ENCODE measurements at regions not wholly inside any gene's neighbourhood (a gene's known extent, or its start where the extent isn't known, plus 50 kb on each side); places are given as distances from the start of the nearest gene placed in this dataset.
"Not testable (repeated sequence)": the region's sequence is repeated elsewhere in the genome, so short reads cannot be mapped to it uniquely, and the experiment has no call there.

DNA sequence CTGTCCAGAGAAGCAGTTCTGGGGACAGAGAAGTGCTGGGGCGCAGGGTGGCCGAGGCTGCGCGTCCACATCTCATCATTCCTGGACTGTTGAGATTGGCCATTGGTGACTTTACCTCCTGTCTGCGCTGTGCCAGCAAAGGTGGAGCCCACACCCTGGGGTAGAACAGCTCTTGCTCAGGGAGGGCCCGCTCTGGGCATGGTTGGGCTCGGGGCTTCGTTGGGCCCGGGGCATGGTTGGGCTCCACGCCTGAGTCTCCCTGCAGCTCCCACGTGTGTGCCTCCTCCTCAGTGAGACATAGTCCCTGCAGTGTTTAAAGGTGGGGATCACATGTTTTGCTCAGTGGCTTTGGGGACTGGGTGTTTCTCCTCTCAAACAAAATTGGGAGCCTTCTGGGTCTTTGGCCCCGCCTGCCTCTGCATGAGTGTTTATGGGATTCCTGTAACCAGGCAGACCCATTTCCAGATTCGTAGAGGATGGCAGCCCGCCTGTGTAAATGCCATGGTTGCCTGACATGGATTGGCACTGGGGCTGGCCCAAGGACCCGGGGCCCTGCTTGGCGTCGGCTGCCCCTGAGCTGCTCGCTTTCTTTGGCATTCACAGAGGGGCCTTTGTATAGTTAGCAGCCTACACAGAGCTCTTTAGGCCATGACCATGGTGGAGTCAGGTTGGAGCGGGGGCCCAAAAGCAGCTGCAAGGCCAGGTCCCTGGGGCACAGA, 104.6 kb downstream of the TLR5 start:
- WGBS (ENCODE audit: insufficient coverage) = 87% methylated on average over 17 of the region's 19 CpGs
- H3K4me1 ChIP-seq (ENCODE audit: control insufficient read depth, insufficient read depth, low read length) = peaks cover 28% of the 10 kb centered on the region
- no peak for DNase-seq

DNA sequence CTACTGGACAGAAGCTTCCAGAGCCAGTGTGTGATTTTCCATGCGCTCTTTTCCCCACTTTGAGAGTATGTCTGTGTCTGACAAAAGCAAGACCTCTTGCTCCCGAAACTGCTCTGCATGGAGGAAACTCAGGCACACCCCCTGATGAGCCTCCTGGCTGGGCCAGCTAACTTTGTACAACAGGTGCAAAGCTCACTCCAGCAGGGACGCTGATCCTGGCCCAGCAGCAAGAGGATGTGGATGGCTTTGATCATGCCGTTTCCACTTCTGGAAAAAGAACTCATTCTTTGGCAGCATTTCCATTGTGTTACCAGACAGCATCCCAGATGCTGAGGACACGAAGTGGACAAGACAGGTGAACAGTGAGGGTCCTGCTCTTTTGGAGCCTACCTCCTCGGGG, 103.1 kb downstream of the TLR5 start:
- DNase-seq = peak; percentile 41
- no peak overlapping the region for H3K4me3 ChIP-seq (ENCODE audit: low read length)
- WGBS (ENCODE audit: insufficient coverage) = 45% methylated on average over 3 of the region's 6 CpGs

More for the DNA sequence above, 104.6 kb downstream of the TLR5 start:
- Histone ChIP-seq H3K9me3 (replicated peaks; ENCODE audit: control insufficient read depth, low read depth, low read length) (peaks cover 3% of the 10 kb centered on the region), H3K36me3 (ENCODE audit: control insufficient read depth, insufficient read depth, low read length) (no peaks in the 10 kb centered on the region), H3K27ac (ENCODE audit: low read length) (no peak overlapping the region), H3K4me3 (ENCODE audit: low read length) (no peak overlapping the region), H3K27me3 (ENCODE audit: control insufficient read depth, insufficient read depth, low read length) (peaks cover 2% of the 10 kb centered on the region)

DNA sequence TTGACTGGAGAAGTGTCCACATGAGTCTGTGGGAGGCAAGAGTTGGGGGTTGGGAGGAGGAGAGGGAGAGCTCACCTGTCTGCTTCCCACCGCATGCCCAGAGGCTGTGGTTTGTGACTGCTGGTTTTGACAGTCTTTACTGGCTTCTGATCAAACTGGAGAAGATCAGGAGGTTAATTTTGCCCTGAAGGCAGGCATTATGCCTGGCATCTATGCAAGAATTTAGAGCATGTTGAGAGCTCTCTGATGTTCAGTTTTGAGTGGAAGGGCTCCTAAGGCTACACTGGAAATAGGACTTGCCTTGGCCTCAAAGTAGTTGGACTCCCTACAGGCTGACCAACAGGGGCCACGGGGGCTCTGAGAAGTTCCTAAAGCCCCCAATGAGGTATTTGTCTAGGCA, 101.6 kb downstream of the TLR5 start:
- peaks cover 28% of the 10 kb centered on the region for H3K4me1 ChIP-seq (ENCODE audit: control insufficient read depth, insufficient read depth, low read length)
- no peaks in the 10 kb centered on the region for H3K36me3 ChIP-seq (ENCODE audit: control insufficient read depth, insufficient read depth, low read length)
- 86% methylated on average over 1 of the region's 2 CpGs for WGBS (ENCODE audit: insufficient coverage)
- H3K27me3 ChIP-seq (ENCODE audit: control insufficient read depth, insufficient read depth, low read length) = peaks cover 2% of the 10 kb centered on the region
- H3K9me3 ChIP-seq (replicated peaks; ENCODE audit: control insufficient read depth, low read depth, low read length) = peaks cover 13% of the 10 kb centered on the region
- DNase-seq = no peak
- no peak overlapping the region for H3K27ac ChIP-seq (ENCODE audit: low read length)
- H3K4me3 ChIP-seq (ENCODE audit: low read length) = no peak overlapping the region

More for the DNA sequence above, 103.1 kb downstream of the TLR5 start:
- Histone ChIP-seq H3K36me3 (ENCODE audit: control insufficient read depth, insufficient read depth, low read length) (no peaks in the 10 kb centered on the region), H3K27ac (ENCODE audit: low read length) (no peak overlapping the region), H3K4me1 (ENCODE audit: control insufficient read depth, insufficient read depth, low read length) (peaks cover 28% of the 10 kb centered on the region), H3K27me3 (ENCODE audit: control insufficient read depth, insufficient read depth, low read length) (peaks cover 2% of the 10 kb centered on the region), H3K9me3 (replicated peaks; ENCODE audit: control insufficient read depth, low read depth, low read length) (peaks cover under 1% of the 10 kb centered on the region)

DNA sequence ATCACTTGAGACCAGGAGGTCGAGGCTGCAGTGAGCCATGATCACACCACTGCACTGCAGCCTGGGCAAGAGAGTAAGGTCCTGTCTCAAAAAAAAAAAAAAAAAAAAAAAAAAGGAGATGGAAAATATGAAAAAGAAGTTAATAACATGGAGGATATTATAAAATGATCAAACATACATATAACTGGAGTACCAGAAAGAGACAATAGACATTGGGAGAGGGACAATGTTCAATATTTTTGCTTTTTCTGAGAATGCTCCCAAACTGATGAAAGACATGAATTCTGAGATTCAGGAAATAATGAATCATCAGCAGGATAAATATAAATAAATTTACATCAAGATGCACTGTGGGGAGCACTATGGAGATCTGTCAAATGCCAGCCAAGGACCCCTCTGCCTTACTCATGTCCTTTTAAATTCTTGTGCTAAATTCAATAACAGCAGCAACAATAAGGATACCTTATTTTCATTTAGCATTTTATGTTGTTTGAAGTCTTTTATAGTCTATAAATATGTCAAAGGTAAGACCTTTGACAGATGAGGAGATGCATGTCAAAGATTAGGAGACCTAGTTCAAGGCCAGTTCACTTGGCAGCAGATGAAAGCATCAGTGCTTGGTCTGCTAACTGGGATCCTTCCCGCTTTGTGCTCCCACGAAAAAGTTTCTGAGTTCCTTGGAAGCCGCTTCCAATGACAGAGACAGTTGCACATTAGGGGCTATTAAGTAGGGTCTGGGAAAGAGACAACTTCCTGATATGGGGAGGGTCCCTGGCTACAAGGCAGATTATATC, 97.7 kb downstream of the TLR5 start:
- Histone ChIP-seq H3K27ac (ENCODE audit: low read length) (no peak overlapping the region), H3K36me3 (ENCODE audit: control insufficient read depth, insufficient read depth, low read length) (no peaks in the 10 kb centered on the region), H3K4me3 (ENCODE audit: low read length) (no peak overlapping the region), H3K9me3 (replicated peaks; ENCODE audit: control insufficient read depth, low read depth, low read length) (peaks cover 22% of the 10 kb centered on the region), H3K27me3 (ENCODE audit: control insufficient read depth, insufficient read depth, low read length) (no peaks in the 10 kb centered on the region), H3K4me1 (ENCODE audit: control insufficient read depth, insufficient read depth, low read length) (peaks cover 11% of the 10 kb centered on the region)
- WGBS (ENCODE audit: insufficient coverage) = 72% methylated on average over 3 of the region's 4 CpGs
- no peak for DNase-seq

DNA sequence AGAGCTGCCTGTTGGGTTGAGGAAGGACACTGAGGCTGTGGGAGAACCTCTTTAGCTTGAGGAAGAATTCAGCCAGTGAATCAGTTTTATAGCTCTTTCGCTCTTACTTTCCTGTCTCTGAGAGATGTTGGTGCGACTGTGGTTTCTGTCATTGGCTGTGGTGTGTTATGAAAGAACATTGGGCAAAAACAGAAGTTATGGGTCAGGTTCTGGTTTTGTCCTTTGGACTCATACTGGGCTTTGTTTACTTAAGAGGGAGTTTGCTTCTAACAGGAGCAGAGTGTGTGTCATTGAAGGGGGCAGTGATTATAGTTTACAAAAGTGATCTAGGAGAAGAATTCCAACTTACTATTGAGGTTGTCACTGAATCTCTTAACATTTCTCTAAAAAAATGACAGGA, 97.0 kb downstream of the TLR5 start:
- no peaks in the 10 kb centered on the region for H3K27me3 ChIP-seq (ENCODE audit: control insufficient read depth, insufficient read depth, low read length)
- H3K9me3 ChIP-seq (replicated peaks; ENCODE audit: control insufficient read depth, low read depth, low read length) = peaks cover 22% of the 10 kb centered on the region
- H3K4me3 ChIP-seq (ENCODE audit: low read length) = no peak overlapping the region
- no peaks in the 10 kb centered on the region for H3K36me3 ChIP-seq (ENCODE audit: control insufficient read depth, insufficient read depth, low read length)
- no peak for DNase-seq
- 94% methylated on average over 2 of the region's 2 CpGs for WGBS (ENCODE audit: insufficient coverage)
- no peak overlapping the region for H3K27ac ChIP-seq (ENCODE audit: low read length)
- H3K4me1 ChIP-seq (ENCODE audit: control insufficient read depth, insufficient read depth, low read length) = peaks cover 9% of the 10 kb centered on the region

DNA sequence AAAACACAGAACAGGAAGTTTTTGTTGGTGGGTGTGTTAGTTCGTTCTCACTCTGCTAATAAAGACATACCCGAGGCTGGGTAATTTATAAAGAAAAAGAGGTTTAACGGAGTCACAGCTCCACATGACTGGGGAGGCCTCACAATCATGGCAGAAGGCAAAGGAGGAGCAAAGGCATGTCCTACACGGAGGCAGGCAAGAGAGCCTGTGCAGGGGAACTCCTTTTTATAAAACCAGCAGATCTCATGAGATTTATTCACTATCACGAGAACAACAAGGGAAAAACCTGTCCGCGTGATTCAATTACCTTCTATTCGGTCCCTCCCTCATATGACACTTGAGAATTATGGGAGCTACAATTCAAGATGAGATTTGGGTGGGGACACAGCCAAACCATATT, 96.6 kb downstream of the TLR5 start:
- H3K9me3 ChIP-seq (replicated peaks; ENCODE audit: control insufficient read depth, low read depth, low read length) = peaks cover 22% of the 10 kb centered on the region
- not testable (repeated sequence) for DNase-seq; H3K4me3 ChIP-seq (ENCODE audit: low read length); H3K27me3 ChIP-seq (ENCODE audit: control insufficient read depth, insufficient read depth, low read length); H3K27ac ChIP-seq (ENCODE audit: low read length); H3K4me1 ChIP-seq (ENCODE audit: control insufficient read depth, insufficient read depth, low read length); H3K36me3 ChIP-seq (ENCODE audit: control insufficient read depth, insufficient read depth, low read length)
- WGBS (ENCODE audit: insufficient coverage) = 93% methylated on average over 4 of the region's 8 CpGs

DNA sequence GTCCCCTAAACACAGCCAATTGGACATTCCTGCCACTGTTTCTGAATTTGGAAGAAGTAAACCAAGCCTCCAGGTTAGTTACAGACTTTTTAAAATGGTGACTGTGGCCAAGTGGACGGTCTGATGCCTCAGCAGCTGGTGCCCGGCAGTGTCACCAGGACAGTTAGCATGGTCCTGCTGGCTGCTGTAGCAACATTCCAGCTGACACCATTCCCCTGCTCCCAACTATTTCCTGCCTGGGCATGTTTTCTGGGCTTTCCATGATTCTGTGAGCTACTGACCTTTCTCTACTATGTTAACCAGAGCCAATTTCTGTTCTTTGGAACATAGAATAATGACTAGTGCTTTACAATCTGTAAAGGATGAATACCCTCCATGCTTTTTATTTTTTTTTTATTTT, 95.0 kb downstream of the TLR5 start:
- Histone ChIP-seq H3K4me1 (ENCODE audit: control insufficient read depth, insufficient read depth, low read length) (peaks cover 12% of the 10 kb centered on the region), H3K27ac (ENCODE audit: low read length) (no peak overlapping the region), H3K4me3 (ENCODE audit: low read length) (no peak overlapping the region), H3K9me3 (replicated peaks; ENCODE audit: control insufficient read depth, low read depth, low read length) (peaks cover 22% of the 10 kb centered on the region), H3K36me3 (ENCODE audit: control insufficient read depth, insufficient read depth, low read length) (no peaks in the 10 kb centered on the region), H3K27me3 (ENCODE audit: control insufficient read depth, insufficient read depth, low read length) (no peaks in the 10 kb centered on the region)
- peak; percentile 59 for DNase-seq
- 55% methylated on average over 2 of the region's 2 CpGs for WGBS (ENCODE audit: insufficient coverage)

DNA sequence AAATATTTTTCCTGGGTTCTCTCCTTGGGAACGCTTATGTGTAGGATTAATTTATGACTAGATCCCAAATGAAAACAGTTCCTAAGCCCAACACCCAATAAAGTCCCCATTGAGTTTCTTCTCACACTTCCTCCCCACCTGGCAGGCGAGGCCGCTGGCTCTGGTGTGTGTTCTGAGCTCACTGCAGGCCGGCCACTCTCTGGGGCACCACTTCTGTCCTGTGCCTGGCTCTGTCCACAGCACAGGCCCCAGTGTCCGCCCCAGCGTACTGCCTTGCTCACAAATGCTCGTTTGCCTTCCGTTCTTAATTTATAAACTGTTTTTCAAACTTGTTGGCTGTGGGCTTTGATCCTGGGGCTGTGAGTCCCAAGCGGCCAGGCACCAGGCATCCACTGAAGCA, 90.6 kb downstream of the TLR5 start:
- Histone ChIP-seq H3K27me3 (ENCODE audit: control insufficient read depth, insufficient read depth, low read length) (no peaks in the 10 kb centered on the region), H3K27ac (ENCODE audit: low read length) (no peak overlapping the region), H3K4me3 (ENCODE audit: low read length) (no peak overlapping the region), H3K9me3 (replicated peaks; ENCODE audit: control insufficient read depth, low read depth, low read length) (peaks cover 2% of the 10 kb centered on the region), H3K4me1 (ENCODE audit: control insufficient read depth, insufficient read depth, low read length) (peaks cover 12% of the 10 kb centered on the region), H3K36me3 (ENCODE audit: control insufficient read depth, insufficient read depth, low read length) (no peaks in the 10 kb centered on the region)
- WGBS (ENCODE audit: insufficient coverage) = 63% methylated on average over 8 of the region's 9 CpGs
- DNase-seq = no peak

DNA sequence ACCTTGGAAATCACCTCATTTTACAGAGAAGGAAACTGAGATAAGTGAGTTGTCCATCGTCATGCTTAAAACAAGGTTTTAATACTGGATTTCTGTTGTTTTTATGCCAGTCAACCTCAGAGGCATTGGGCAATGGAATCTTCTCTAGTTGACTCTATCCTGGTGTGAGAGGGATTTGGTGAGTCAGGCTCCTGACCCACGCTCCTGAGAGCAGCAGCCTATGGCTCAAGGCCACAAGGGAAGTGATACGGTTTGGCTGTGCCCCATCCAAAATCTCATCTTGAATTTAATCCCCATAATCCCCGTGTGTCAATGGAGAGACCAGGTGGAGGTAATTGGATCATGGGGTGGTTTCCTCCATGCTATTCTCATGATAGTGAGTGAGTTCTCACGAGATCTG, 90.1 kb downstream of the TLR5 start:
- Histone ChIP-seq H3K27ac (ENCODE audit: low read length) (no peak overlapping the region), H3K4me3 (ENCODE audit: low read length) (no peak overlapping the region), H3K9me3 (replicated peaks; ENCODE audit: control insufficient read depth, low read depth, low read length) (no peaks in the 10 kb centered on the region), H3K36me3 (ENCODE audit: control insufficient read depth, insufficient read depth, low read length) (no peaks in the 10 kb centered on the region), H3K4me1 (ENCODE audit: control insufficient read depth, insufficient read depth, low read length) (peaks cover 12% of the 10 kb centered on the region), H3K27me3 (ENCODE audit: control insufficient read depth, insufficient read depth, low read length) (no peaks in the 10 kb centered on the region)
- DNase-seq = no peak
- no CpG with 5 or more reads among the region's 5 CpGs for WGBS (ENCODE audit: insufficient coverage)

DNA sequence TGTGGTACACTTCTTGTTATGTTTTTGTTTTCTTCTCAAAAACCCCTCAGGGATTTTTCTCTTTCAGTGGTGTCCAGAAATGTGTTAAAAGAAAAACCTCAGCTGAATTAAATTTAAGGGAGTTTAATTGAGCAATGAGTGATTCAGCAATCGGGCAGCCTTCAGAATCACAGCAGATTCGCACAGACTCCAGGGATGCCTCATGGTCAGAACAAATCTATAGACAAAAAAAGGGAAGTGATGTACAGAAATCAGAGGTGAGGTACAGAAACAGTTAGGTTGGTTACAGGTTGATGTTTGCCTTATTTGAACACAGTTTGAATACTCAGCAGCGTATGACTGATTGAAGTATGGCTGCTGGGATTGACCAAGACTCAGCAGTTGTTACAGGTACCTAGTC, 86.2 kb downstream of the TLR5 start:
- WGBS (ENCODE audit: insufficient coverage) = 91% methylated on average over 3 of the region's 3 CpGs
- H3K4me1 ChIP-seq (ENCODE audit: control insufficient read depth, insufficient read depth, low read length) = peaks cover 9% of the 10 kb centered on the region
- H3K27me3 ChIP-seq (ENCODE audit: control insufficient read depth, insufficient read depth, low read length) = no peaks in the 10 kb centered on the region
- H3K9me3 ChIP-seq (replicated peaks; ENCODE audit: control insufficient read depth, low read depth, low read length) = no peaks in the 10 kb centered on the region
- DNase-seq = no peak
- H3K4me3 ChIP-seq (ENCODE audit: low read length) = no peak overlapping the region
- H3K36me3 ChIP-seq (ENCODE audit: control insufficient read depth, insufficient read depth, low read length) = no peaks in the 10 kb centered on the region
- H3K27ac ChIP-seq (ENCODE audit: low read length) = no peak overlapping the region

All from muscle of leg (tissue), 3 donors.